NCI-H1930 (cell line): ENCODE measurements at regions not wholly inside any gene's neighbourhood (a gene's known extent, or its start where the extent isn't known, plus 50 kb on each side); places are given as distances from the start of the nearest gene placed in this dataset.
"Not testable (repeated sequence)": the region's sequence is repeated elsewhere in the genome, so short reads cannot be mapped to it uniquely, and the experiment has no call there.

Source experiments
- DNase-seq, 2 experiments: peaks; one replicate each; lab custom pipeline; 2025; lab: John Stamatoyannopoulos, UW

GRCh38 chr10:23754941-23755340, 316.1 kb downstream of the OTUD1 start:
- no peak for DNase-seq

- DNase-seq = no peak
Observed at GRCh38 chr10:23755556-23755955, 316.7 kb downstream of the OTUD1 start.

GRCh38 chr10:23768281-23768680, 329.4 kb downstream of the OTUD1 start:
- DNase-seq = no peak

GRCh38 chr10:23777153-23777552, 338.3 kb downstream of the OTUD1 start:
- DNase-seq = no peak

- no peak for DNase-seq
Observed at GRCh38 chr10:23779301-23779700, 340.4 kb downstream of the OTUD1 start.

GRCh38 chr10:23780331-23780730, 341.5 kb downstream of the OTUD1 start:
- DNase-seq = no peak

GRCh38 chr10:23786594-23786993, 347.7 kb downstream of the OTUD1 start:
- no peak for DNase-seq

- no peak for DNase-seq
Observed at GRCh38 chr10:23793577-23793976, 354.7 kb downstream of the OTUD1 start.

GRCh38 chr10:23797452-23797851, 358.6 kb downstream of the OTUD1 start:
- DNase-seq = not testable (repeated sequence)

GRCh38 chr10:23804125-23804524, 365.2 kb downstream of the OTUD1 start:
- no peak for DNase-seq

- DNase-seq = no peak
Observed at GRCh38 chr10:23813687-23814086, 374.8 kb downstream of the OTUD1 start.

- no peak for DNase-seq
Observed at GRCh38 chr10:23818484-23818883, 379.6 kb downstream of the OTUD1 start.

- no peak for DNase-seq
Observed at GRCh38 chr10:23820792-23821191, 381.9 kb downstream of the OTUD1 start.

GRCh38 chr10:23824822-23825221, 384.1 kb upstream of the KIAA1217 start:
- DNase-seq = no peak

- no peak for DNase-seq
Observed at GRCh38 chr10:23826421-23826820, 382.5 kb upstream of the KIAA1217 start.

GRCh38 chr10:23829556-23829955, 379.4 kb upstream of the KIAA1217 start:
- no peak for DNase-seq

GRCh38 chr10:23834091-23834490, 374.8 kb upstream of the KIAA1217 start:
- no peak for DNase-seq

- no peak for DNase-seq
Observed at GRCh38 chr10:23850631-23851030, 358.3 kb upstream of the KIAA1217 start.

- DNase-seq = no peak
Observed at GRCh38 chr10:23859598-23859997, 349.3 kb upstream of the KIAA1217 start.

GRCh38 chr10:23864631-23865147, 344.2 kb upstream of the KIAA1217 start:
- DNase-seq = no peak

- not testable (repeated sequence) for DNase-seq
Observed at GRCh38 chr10:23866985-23867384, 342.0 kb upstream of the KIAA1217 start.

- DNase-seq = no peak
Observed at GRCh38 chr10:23868121-23868520, 340.8 kb upstream of the KIAA1217 start.

- no peak for DNase-seq
Observed at GRCh38 chr10:23869548-23869947, 339.4 kb upstream of the KIAA1217 start.

GRCh38 chr10:23869996-23870395, 338.9 kb upstream of the KIAA1217 start:
- no peak for DNase-seq
